K562 (cell line): ENCODE measurements at regions not wholly inside any gene's neighbourhood (a gene's known extent, or its start where the extent isn't known, plus 50 kb on each side); places are given as distances from the start of the nearest gene placed in this dataset.

ENCODE experiments used
- ATAC-seq: fragments of 200-7000 bp; cut with Tn5 transposase; 3 replicates; pipeline ENCODE4 v1.9.1; 2020; ENCODE audit warnings: moderate library complexity
- BruUV-seq: library from RNA; stranded (reverse); fragments of 400-500 nt; replicated peaks from 2 replicates; lab custom pipeline; 2021; lab: Mats Ljungman, UMichigan
- CTCF ChIA-PET: fragments of 300-600 bp; formaldehyde crosslinking; extraction: SDS; loops from one replicate; lab custom pipeline; 2021; ENCODE audit warnings: low intra/inter-chr PET ratio; lab: Yijun Ruan, JAX
- POLR2A ChIA-PET: fragments of 300-600, 350-650 bp; sonication (Branson Sonifier 250); formaldehyde crosslinking; extraction: SDS; loops from one replicate; lab custom pipeline; 2021; ENCODE audit warnings: antibody characterized with exemption, inconsistent platforms; lab: Yijun Ruan, JAX
- DNase-seq, 4 experiments: peaks; one replicate each; pipeline versions ENCODE4 v3.0.0 to v3.0.0-alpha.2; 2011 to 2018; ENCODE audit warnings: low spot score in 3 of 4, mixed read lengths in 3 of 4; ENCODE audit errors: extremely low read depth in 1 of 4
- FAIRE-seq: peaks from 2 replicates; lab custom pipeline; 2011; peaks lifted over from hg19 to GRCh38; lab: Jason Lieb, UNC
- H2AFZ ChIP-seq: 2 replicates; pipeline ENCODE4 v1.6.0; 2011; ENCODE audit warnings: low read depth, low read length, control low read depth, inconsistent platforms
- H3K27ac ChIP-seq: fragments of 200-600 bp; 3 replicates; pipeline ENCODE4 v1.8.0; 2011; ENCODE audit warnings: low read depth, mild to moderate bottlenecking, control low read depth, inconsistent platforms, low read length, moderate library complexity, mixed read lengths; ENCODE audit errors: extremely low read depth
- H3K27me3 ChIP-seq, 2 experiments: fragments of 300-600 bp in 1 of 2; 2 replicates in 1 of 2; 3 replicates in 1 of 2; pipeline versions ENCODE4 v1.6.0 to v1.8.0; 2011; ENCODE audit warnings: inconsistent platforms in 2 of 2, low read length in 2 of 2, mild to moderate bottlenecking in 1 of 2, mixed read lengths in 1 of 2, moderate library complexity in 1 of 2; ENCODE audit not compliant: control insufficient read depth in 2 of 2, insufficient read depth in 2 of 2
- H3K36me3 ChIP-seq: fragments of 300-600 bp; 3 replicates; pipeline ENCODE4 v1.8.0; 2011; ENCODE audit warnings: mild to moderate bottlenecking, low read length, inconsistent platforms; ENCODE audit not compliant: control insufficient read depth, insufficient read depth
- H3K4me1 ChIP-seq, 2 experiments: fragments of 200-600 bp in 1 of 2; replicated peaks in 1 of 2; 2 replicates in 1 of 2; 3 replicates in 1 of 2; pipeline versions ENCODE4 v1.5.1 to v1.8.0; 2011; ENCODE audit warnings: inconsistent platforms in 2 of 2, low read length in 2 of 2, mild to moderate bottlenecking in 1 of 2, mixed read lengths in 1 of 2, moderate library complexity in 1 of 2; ENCODE audit not compliant: control insufficient read depth in 2 of 2, insufficient read depth in 2 of 2
- H3K4me2 ChIP-seq: 2 replicates; pipeline ENCODE4 v1.6.1; 2011; ENCODE audit warnings: low read length, control low read depth, inconsistent platforms, mixed read lengths; ENCODE audit not compliant: insufficient read depth
- H3K4me3 ChIP-seq: fragments of 200-600 bp; sonication (generic), shearing (Covaris generic); 2 replicates; pipeline ENCODE4 v1.5.1; 2016; ENCODE audit warnings: control low read depth, inconsistent platforms
- H3K79me2 ChIP-seq: fragments of 200-600 bp; 3 replicates; pipeline ENCODE4 v1.8.0; 2011; ENCODE audit warnings: low read length, inconsistent platforms; ENCODE audit not compliant: control insufficient read depth, insufficient read depth
- H3K9ac ChIP-seq, 2 experiments: 2 replicates each; pipeline versions ENCODE4 v1.6.0 to v1.6.1; 2011; ENCODE audit warnings: low read depth in 2 of 2, low read length in 2 of 2, control low read depth in 1 of 2, inconsistent platforms in 1 of 2, mild to moderate bottlenecking in 1 of 2, mixed read lengths in 1 of 2; ENCODE audit not compliant: insufficient read depth in 1 of 2
- H3K9me1 ChIP-seq: one replicate; pipeline ENCODE4 v1.6.0; 2011; ENCODE audit warnings: inconsistent platforms, mild to moderate bottlenecking, low read length, moderate library complexity; ENCODE audit not compliant: control insufficient read depth, insufficient read depth
- H3K9me3 ChIP-seq: replicated peaks from 2 replicates; pipeline ENCODE4 v1.5.1; 2011; ENCODE audit warnings: low read depth, low read length, inconsistent platforms; ENCODE audit not compliant: control insufficient read depth, insufficient read depth
- H4K20me1 ChIP-seq: replicated peaks from 2 replicates; pipeline ENCODE4 v1.6.1; 2011; ENCODE audit warnings: low read length, inconsistent platforms, mixed read lengths; ENCODE audit not compliant: control insufficient read depth, insufficient read depth
- ASH1L ChIP-seq: fragments of 450-650 bp; IDR thresholded peaks from 2 replicates; pipeline ENCODE4 v1.6.1; 2018; ENCODE audit warnings: borderline replicate concordance, mild to moderate bottlenecking, low read depth; ENCODE audit not compliant: partially characterized antibody
- CEBPB ChIP-seq: fragments of 450-650 bp; IDR thresholded peaks from 2 replicates; pipeline ENCODE4 v1.6.1; 2016; ENCODE audit warnings: missing genetic modification characterization, missing compliant biosample characterization
- CTCF ChIP-seq, 3 experiments: IDR thresholded peaks in 2 of 3; conservative IDR thresholded peaks in 1 of 3; 2 replicates each; pipeline ENCODE4 v1.5.1; 2011 to 2012; ENCODE audit warnings: low read length in 3 of 3, mild to moderate bottlenecking in 3 of 3, control low read depth in 2 of 3, improper control_type of control experiment in 1 of 3, inconsistent platforms in 1 of 3, low read depth in 1 of 3, mixed read lengths in 1 of 3, moderate library complexity in 1 of 3; ENCODE audit not compliant: insufficient read depth in 2 of 3
- E2F5 ChIP-seq: sonication (generic); formaldehyde crosslinking; IDR thresholded peaks from 2 replicates; pipeline ENCODE4 v1.8.0; 2022; ENCODE audit warnings: mild to moderate bottlenecking, missing genetic modification reagents
- FOXJ2 ChIP-seq: fragments of 200-800 bp; sonication (Bioruptor generic); IDR thresholded peaks from 2 replicates; pipeline ENCODE4 v1.6.1; 2016; ENCODE audit warnings: missing genetic modification characterization, missing compliant biosample characterization
- FUS ChIP-seq: fragments of 200-400 bp; formaldehyde crosslinking; optimal IDR thresholded peaks from 2 replicates; pipeline ENCODE3; 2017; ENCODE audit warnings: low read depth, low read length
- HNRNPLL ChIP-seq: fragments of 200-400 bp; formaldehyde crosslinking; IDR thresholded peaks from 2 replicates; pipeline ENCODE4 v1.6.1; 2017; ENCODE audit warnings: low read length, low read depth, mild to moderate bottlenecking; ENCODE audit not compliant: poor library complexity, severe bottlenecking
- RUNX1 ChIP-seq: sonication (generic); IDR thresholded peaks from 2 replicates; pipeline ENCODE4 v1.6.1; 2016; ENCODE audit warnings: antibody characterized with exemption, low read depth
- SREBF2 ChIP-seq: sonication (generic); formaldehyde crosslinking; IDR thresholded peaks from 2 replicates; pipeline ENCODE4 v1.4.0; 2020; ENCODE audit warnings: mild to moderate bottlenecking, missing genetic modification reagents
- SRF ChIP-seq, 2 experiments: fragments of 250-450, 450-650 bp in 1 of 2; sonication (Bioruptor Pico) in 1 of 2; sonication (generic) in 1 of 2; formaldehyde crosslinking; IDR thresholded peaks; 2 replicates each; pipeline versions ENCODE4 v1.5.0 to v1.5.1; 2020 to 2022; ENCODE audit warnings: mild to moderate bottlenecking in 1 of 2, missing genetic modification reagents in 1 of 2
- STAT5A ChIP-seq: IDR thresholded peaks from 2 replicates; pipeline ENCODE4 v1.6.1; 2012; ENCODE audit warnings: low read length, inconsistent platforms, borderline replicate concordance
- ZNF507 ChIP-seq: conservative IDR thresholded peaks from 2 replicates; pipeline ENCODE4 v1.6.1; 2017; ENCODE audit warnings: missing genetic modification characterization, missing compliant biosample characterization
- ZNF561 ChIP-seq: fragments of 450-650 bp; formaldehyde crosslinking; conservative IDR thresholded peaks from 2 replicates; pipeline ENCODE4 v1.4.0; 2020; ENCODE audit warnings: mild to moderate bottlenecking, moderate library complexity
- ZNF75A ChIP-seq: fragments of 450-650 bp; formaldehyde crosslinking; IDR thresholded peaks from 2 replicates; pipeline ENCODE4 v1.4.0; 2020; ENCODE audit warnings: mild to moderate bottlenecking
- WGBS: fragments of 100-300 bp; shearing (Covaris generic); methylation state at CpG from one replicate; pipeline ENCODE4 v1.1.6; 2016; ENCODE audit warnings: low coverage, mixed read lengths; ENCODE audit not compliant: insufficient coverage; ENCODE audit errors: missing lambda C conversion rate; 5-methylcytosine and 5-hydroxymethylcytosine counted together
- in situ Hi-C: fragments of 300-500 bp; cut with MboI; formaldehyde crosslinking; loops from 4 replicates; pipeline ENCODE4 v1.15.0; 2018; ENCODE audit warnings: inconsistent platforms, mixed read lengths
- intact Hi-C: fragments of 100-400 bp; cut with micrococcal nuclease; formaldehyde crosslinking; loops from 2 replicates; pipeline ENCODE4 v1.14.2; 2022
- TF ChIP-seq, protein P1 (sequence below): fragments of 250-450 bp; sonication (Bioruptor Pico); IDR thresholded peaks from 2 replicates; pipeline ENCODE4 v1.9.0; 2021; ENCODE audit warnings: mild to moderate bottlenecking, inconsistent platforms

DNA sequence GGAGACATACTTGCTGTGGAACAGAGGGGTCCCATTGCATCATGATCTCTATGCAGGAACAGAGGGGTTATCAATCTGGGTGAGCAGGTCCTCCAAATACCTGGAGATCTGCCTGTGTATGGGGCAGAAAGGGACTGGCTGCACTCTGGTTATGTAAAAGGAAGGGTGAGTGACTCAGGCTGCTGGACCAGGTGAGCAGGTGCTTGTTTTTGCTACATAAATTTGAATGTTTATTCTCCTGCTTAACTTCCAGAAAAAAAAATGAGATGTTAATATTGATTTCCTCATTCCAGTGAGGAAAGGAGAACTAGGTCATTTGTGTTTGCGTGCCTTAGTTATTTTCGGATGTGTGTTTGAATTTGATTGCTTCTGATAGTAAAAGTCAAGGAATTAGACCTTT is 225.8 kb upstream of the TRAM1L1 start (continued):
- no peak for TF ChIP-seq STAT5A
- no peak for TF ChIP-seq SRF (CRISPR knock-in tag; IDR thresholded peaks at IDR 0.05)
- no peak for TF ChIP-seq ZNF75A
- no peak for TF ChIP-seq SREBF2 (CRISPR knock-in tag)
- no peak for TF ChIP-seq FOXJ2
- no peak for TF ChIP-seq ZNF561 (CRISPR knock-in tag)
- no peak for TF ChIP-seq CTCF (IDR thresholded peaks at IDR 0.05 in 2 of 3, conservative IDR thresholded peaks at IDR 0.05 in 1 of 3; ENCODE audit: insufficient read depth in 2 of 3, low read depth in 1 of 3, low read length in 3 of 3)

- Histone ChIP-seq H3K9ac (no peak overlapping the region), H3K27me3 (no peaks in the 10 kb centered on the region), H3K4me2 (no peak overlapping the region), H3K27ac (no peak overlapping the region), H4K20me1 (no peaks in the 10 kb centered on the region), H3K4me3 (no peak overlapping the region), H3K4me1 (no peaks in the 10 kb centered on the region), H3K9me3 (0 out of 2 replicates have a peak, but pooled peaks cover 4% of the 10 kb centered on the region), H2AFZ (no peak overlapping the region), H3K9me1 (no peaks in the 10 kb centered on the region), H3K36me3 (no peaks in the 10 kb centered on the region), H3K79me2 (no peaks in the 10 kb centered on the region)
- ATAC-seq: no peak
- intact Hi-C loops: no loop called here
- ChIA-PET POLR2A (no interaction called here), CTCF (no interaction called here)
- BruUV-seq: no TSS peak
- FAIRE-seq: no peak
- in situ Hi-C loops: no loop called here
- DNase-seq: no peak
- 0% methylated on average over 3 of the region's 3 CpGs for WGBS
- TF ChIP-seq HNRNPLL (no peak), ASH1L (no peak), FUS (no peak), RUNX1 (no peak), CEBPB (tag) (no peak), E2F5 (no peak), ZNF507 (tag) (no peak)
- TF ChIP-seq, protein P1, sequence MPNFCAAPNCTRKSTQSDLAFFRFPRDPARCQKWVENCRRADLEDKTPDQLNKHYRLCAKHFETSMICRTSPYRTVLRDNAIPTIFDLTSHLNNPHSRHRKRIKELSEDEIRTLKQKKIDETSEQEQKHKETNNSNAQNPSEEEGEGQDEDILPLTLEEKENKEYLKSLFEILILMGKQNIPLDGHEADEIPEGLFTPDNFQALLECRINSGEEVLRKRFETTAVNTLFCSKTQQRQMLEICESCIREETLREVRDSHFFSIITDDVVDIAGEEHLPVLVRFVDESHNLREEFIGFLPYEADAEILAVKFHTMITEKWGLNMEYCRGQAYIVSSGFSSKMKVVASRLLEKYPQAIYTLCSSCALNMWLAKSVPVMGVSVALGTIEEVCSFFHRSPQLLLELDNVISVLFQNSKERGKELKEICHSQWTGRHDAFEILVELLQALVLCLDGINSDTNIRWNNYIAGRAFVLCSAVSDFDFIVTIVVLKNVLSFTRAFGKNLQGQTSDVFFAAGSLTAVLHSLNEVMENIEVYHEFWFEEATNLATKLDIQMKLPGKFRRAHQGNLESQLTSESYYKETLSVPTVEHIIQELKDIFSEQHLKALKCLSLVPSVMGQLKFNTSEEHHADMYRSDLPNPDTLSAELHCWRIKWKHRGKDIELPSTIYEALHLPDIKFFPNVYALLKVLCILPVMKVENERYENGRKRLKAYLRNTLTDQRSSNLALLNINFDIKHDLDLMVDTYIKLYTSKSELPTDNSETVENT (CRISPR knock-in tag): no peak
Observed at GRCh38 chr4:117311989-117312388, 226.6 kb upstream of the TRAM1L1 start.
